Body of pancreas (tissue), 4 donors: ENCODE measurements at regions not wholly inside any gene's neighbourhood (a gene's known extent, or its start where the extent isn't known, plus 50 kb on each side); places are given as distances from the start of the nearest gene placed in this dataset.
"Not testable (repeated sequence)": the region's sequence is repeated elsewhere in the genome, so short reads cannot be mapped to it uniquely, and the experiment has no call there.

Experiments
- ATAC-seq: fragments of 150-250 bp; one replicate; pipeline ENCODE4 v1.9.1; 2016
- DNase-seq, 4 donors: peaks; one replicate each; pipeline ENCODE4 v3.0.0-alpha.2; 2019
- H3K27ac ChIP-seq, 4 donors: fragments of 200-600 bp; sonication (generic); 1 replicate in 3 of 4; 2 replicates in 1 of 4; pipeline versions ENCODE4 v1.5.1 to v1.6.1; 2016 to 2019; ENCODE audit warnings: mild to moderate bottlenecking in 1 of 4, mixed read lengths in 1 of 4, moderate library complexity in 1 of 4
- H3K27me3 ChIP-seq, 2 donors: fragments of 200-600 bp; sonication (generic); one replicate each; pipeline ENCODE4 v1.6.0; 2016; ENCODE audit warnings: mild to moderate bottlenecking in 1 of 2
- H3K36me3 ChIP-seq, 2 donors: fragments of 200-600 bp; sonication (generic); replicated peaks in 1 of 2; 2 replicates each; pipeline ENCODE4 v1.5.1; 2016; ENCODE audit warnings: low read depth in 2 of 2; ENCODE audit not compliant: insufficient read depth in 1 of 2
- H3K4me1 ChIP-seq: fragments of 200-600 bp; sonication (generic); one replicate; pipeline ENCODE4 v1.6.0; 2016
- H3K4me3 ChIP-seq, 2 donors: fragments of 200-600 bp; sonication (generic); 1 replicate in 1 of 2; 2 replicates in 1 of 2; pipeline ENCODE4 v1.5.1; 2016 to 2019
- H3K9me3 ChIP-seq, 3 donors: fragments of 200-600 bp; sonication (generic); 1 replicate in 2 of 3; 2 replicates in 1 of 3; pipeline ENCODE4 v1.5.1; 2016
- POLR2A ChIP-seq, 3 donors: fragments of 450-650 bp; IDR thresholded peaks; one replicate each; pipeline ENCODE4 v1.6.1; 2016; ENCODE audit warnings: antibody characterized with exemption in 3 of 3, mild to moderate bottlenecking in 2 of 3
- WGBS, 2 donors: methylation state at CpG; one replicate each; pipeline ENCODE4 v1.1.5; 2017; 5-methylcytosine and 5-hydroxymethylcytosine counted together
- intact Hi-C: fragments of 100-400 bp; cut with DNase I; formaldehyde crosslinking; loops from one replicate; pipeline ENCODE4 v1.15.1; 2023
- TF ChIP-seq, protein P1 (sequence below), 7 experiments: fragments of 450-650 bp in 4 of 7; fragments of 200-600 bp in 3 of 7; sonication (generic) in 3 of 7; IDR thresholded peaks; one replicate each; pipeline ENCODE4 v1.5.1; 2016 to 2019; ENCODE audit warnings: antibody characterized with exemption in 7 of 7

DNA sequence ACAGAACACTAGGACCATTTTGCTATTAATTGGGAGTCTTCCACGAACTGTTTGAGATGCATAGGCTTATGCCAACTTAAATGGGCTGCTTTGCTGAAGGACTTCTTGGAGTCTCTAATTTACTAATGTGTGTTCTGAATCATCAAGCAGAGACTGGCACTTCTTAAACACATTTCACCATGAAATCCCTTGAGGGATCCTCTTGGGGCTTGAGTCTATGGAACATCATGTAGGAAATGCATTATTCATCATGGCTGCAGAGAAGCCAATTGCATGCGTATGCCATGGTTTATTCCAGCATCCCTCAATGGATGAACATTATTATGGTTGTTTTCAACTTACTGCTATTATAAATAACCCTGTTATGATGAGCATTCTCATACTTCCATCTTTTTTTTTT, 73.4 kb downstream of the FGD2 start:
- Histone ChIP-seq H3K9me3 (no peaks in the 10 kb centered on the region), H3K4me3 (no peak overlapping the region), H3K36me3 (no peaks in the 10 kb centered on the region), H3K4me1 (peaks cover 8% of the 10 kb centered on the region), H3K27me3 (no peaks in the 10 kb centered on the region), H3K27ac (no peak overlapping the region)
- WGBS, 2 donors, result 89 to 92% methylated on average over 2 of the region's 2 CpGs
- ATAC-seq (no peak), DNase-seq (no peak)
- intact Hi-C loops, result no loop called here
- no peak for TF ChIP-seq POLR2A (IDR thresholded peaks at IDR 0.05)
- TF ChIP-seq, protein P1, sequence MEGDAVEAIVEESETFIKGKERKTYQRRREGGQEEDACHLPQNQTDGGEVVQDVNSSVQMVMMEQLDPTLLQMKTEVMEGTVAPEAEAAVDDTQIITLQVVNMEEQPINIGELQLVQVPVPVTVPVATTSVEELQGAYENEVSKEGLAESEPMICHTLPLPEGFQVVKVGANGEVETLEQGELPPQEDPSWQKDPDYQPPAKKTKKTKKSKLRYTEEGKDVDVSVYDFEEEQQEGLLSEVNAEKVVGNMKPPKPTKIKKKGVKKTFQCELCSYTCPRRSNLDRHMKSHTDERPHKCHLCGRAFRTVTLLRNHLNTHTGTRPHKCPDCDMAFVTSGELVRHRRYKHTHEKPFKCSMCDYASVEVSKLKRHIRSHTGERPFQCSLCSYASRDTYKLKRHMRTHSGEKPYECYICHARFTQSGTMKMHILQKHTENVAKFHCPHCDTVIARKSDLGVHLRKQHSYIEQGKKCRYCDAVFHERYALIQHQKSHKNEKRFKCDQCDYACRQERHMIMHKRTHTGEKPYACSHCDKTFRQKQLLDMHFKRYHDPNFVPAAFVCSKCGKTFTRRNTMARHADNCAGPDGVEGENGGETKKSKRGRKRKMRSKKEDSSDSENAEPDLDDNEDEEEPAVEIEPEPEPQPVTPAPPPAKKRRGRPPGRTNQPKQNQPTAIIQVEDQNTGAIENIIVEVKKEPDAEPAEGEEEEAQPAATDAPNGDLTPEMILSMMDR (IDR thresholded peaks at IDR 0.05), result no peak

- DNase-seq, result no peak
- intact Hi-C loops, result no loop called here
- 76 to 81% methylated on average over 7 of the region's 7 CpGs for WGBS, 2 donors
- Histone ChIP-seq H3K4me1 (peaks cover 9% of the 10 kb centered on the region), H3K27ac (no peak overlapping the region), H3K27me3 (no peaks in the 10 kb centered on the region), H3K9me3 (no peaks in the 10 kb centered on the region), H3K36me3 (no peaks in the 10 kb centered on the region), H3K4me3 (no peak overlapping the region)
- TF ChIP-seq, protein P1 (IDR thresholded peaks at IDR 0.05), result no peak
- TF ChIP-seq POLR2A (IDR thresholded peaks at IDR 0.05), result no peak
- no peak for ATAC-seq
Measured at GRCh38 chr6:37081042-37081607, 75.7 kb downstream of the FGD2 start.

DNA sequence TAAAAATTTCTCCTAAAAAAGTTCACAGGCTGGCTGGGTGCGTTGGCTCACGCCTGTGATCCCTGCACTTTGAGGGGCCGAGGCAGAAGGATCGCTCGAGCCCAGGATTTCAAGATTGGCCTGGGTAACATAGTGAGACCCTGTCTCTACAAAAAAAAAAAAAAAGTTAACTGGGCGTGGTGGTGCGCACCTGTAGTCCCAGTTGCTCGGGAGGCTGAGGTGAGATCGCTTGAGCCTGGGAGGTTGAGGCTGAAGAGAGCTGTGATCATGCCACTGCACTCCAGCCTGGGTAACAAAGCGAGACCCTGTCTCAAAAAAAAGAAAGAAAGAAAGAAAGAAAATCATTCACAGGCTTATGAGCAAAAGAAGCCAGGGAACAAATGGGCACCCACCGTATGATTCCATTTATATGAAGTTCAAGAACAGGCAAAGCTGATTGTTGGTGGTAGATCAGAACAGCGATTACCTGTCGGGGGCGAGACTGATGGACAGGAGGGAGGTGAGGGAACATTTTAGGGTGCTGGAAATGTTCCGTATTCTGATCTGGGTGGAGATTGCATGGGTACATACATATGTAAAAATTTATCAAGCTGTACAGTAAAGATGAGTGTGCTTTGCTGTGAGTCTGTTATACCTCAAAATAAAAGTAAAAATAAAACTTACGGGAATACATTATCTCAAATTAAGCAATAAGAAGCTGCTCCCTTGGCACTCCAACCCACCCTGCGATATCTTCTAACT, 77.1 kb downstream of the FGD2 start:
- WGBS, 2 donors, result 92 to 93% methylated on average over 17 of the region's 17 CpGs
- no peak for ATAC-seq
- Histone ChIP-seq H3K9me3 (no peaks in the 10 kb centered on the region), H3K36me3 (no peaks in the 10 kb centered on the region), H3K4me1 (peaks cover 9% of the 10 kb centered on the region), H3K27me3 (no peaks in the 10 kb centered on the region), H3K4me3 (no peak overlapping the region), H3K27ac (peak overlapping the region in 1 of 4 donors; percentile 58)
- no peak for DNase-seq
- intact Hi-C loops, result no loop called here
- TF ChIP-seq, protein P1 (IDR thresholded peaks at IDR 0.05), result no peak
- no peak for TF ChIP-seq POLR2A (IDR thresholded peaks at IDR 0.05)

DNA sequence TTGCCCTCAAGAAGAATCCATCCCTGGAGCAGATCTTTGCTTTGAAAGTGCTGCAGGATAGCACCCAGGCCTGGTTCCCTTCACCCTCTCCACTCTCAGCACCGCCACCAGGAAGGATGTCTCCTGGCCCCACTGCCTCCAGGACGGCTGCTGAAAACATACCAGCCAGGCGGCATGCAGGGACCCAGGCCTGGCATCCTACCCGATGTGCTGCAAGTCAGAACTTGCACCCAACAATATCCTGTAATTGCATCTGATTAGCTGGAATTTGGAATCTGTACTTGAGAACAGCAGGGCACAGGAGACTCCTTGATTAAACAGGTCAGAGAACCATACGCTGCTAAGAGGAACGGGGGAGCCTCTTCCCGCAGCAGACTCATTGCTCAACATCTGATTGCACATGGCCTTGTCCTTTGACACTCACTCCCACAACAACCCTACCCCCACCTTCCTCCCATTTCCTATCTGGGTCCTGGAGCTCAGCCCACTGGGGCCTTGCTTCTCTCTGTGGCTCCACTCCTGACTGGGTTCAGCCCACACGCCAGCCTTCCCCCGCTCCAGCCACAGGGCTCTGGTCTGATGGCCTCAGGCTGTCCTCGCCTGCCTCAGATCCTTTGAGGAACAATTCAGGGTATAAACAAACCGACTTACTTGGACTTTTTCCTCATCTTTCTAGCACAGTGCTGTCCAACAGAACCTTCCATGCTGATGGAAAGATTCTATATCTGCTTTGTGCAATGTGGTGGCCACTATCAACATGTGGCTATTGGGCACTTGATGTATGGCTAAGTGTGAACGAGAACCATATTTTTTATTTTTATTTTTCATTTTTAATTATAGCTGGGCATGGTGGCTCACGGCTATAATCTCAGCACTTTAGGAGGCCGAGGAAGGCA, 78.0 kb downstream of the FGD2 start:
- peak; percentile 79 for ATAC-seq
- H3K4me3 ChIP-seq, result no peak overlapping the region
- peak overlapping the region in 1 of 4 donors; percentile 58 for H3K27ac ChIP-seq
- WGBS, 2 donors, result 57 to 73% methylated on average over 12 to 14 of the region's 14 CpGs
- H3K27me3 ChIP-seq, result no peaks in the 10 kb centered on the region
- H3K9me3 ChIP-seq, result no peaks in the 10 kb centered on the region
- no peaks in the 10 kb centered on the region for H3K36me3 ChIP-seq
- H3K4me1 ChIP-seq, result peaks cover 11% of the 10 kb centered on the region
- TF ChIP-seq, protein P1 (IDR thresholded peaks at IDR 0.05), result no peak
- TF ChIP-seq POLR2A (IDR thresholded peaks at IDR 0.05), result peak in 1 of 3 donors; percentile 16
- DNase-seq, result peak; percentile 54 to 90 (median 70)
- intact Hi-C loops, result no loop called here

- H3K27me3 ChIP-seq, H3K9me3 ChIP-seq, intact Hi-C loops, H3K4me3 ChIP-seq, ATAC-seq, DNase-seq, H3K36me3 ChIP-seq, H3K27ac ChIP-seq: not testable (repeated sequence)
- H3K4me1 ChIP-seq, result peaks cover 19% of the 10 kb centered on the region
- 76 to 93% methylated on average over 4 of the region's 4 CpGs for WGBS, 2 donors
Measured at GRCh38 chr6:37084665-37085064, 79.2 kb downstream of the FGD2 start.
